H7 (cell line): ENCODE measurements at regions not wholly inside any gene's neighbourhood (a gene's known extent, or its start where the extent isn't known, plus 50 kb on each side); places are given as distances from the start of the nearest gene placed in this dataset.

Source experiments
- DNase-seq: peaks from one replicate; pipeline ENCODE4 v3.0.0; 2012
- H3K27me3 ChIP-seq: 2 replicates; pipeline ENCODE4 v1.6.0; 2011; ENCODE audit warnings: mild to moderate bottlenecking, low read length; ENCODE audit not compliant: control insufficient read depth, insufficient read depth
- H3K36me3 ChIP-seq: replicated peaks from 2 replicates; pipeline ENCODE4 v1.5.1; 2011; ENCODE audit warnings: low read length; ENCODE audit not compliant: control insufficient read depth, insufficient read depth
- H3K4me3 ChIP-seq: 2 replicates; pipeline ENCODE4 v1.5.1; 2011; ENCODE audit warnings: low read depth, mild to moderate bottlenecking, control low read depth, low read length, moderate library complexity; ENCODE audit not compliant: insufficient read depth

- no peak overlapping the region for H3K4me3 ChIP-seq
- H3K36me3 ChIP-seq: no peaks in the 10 kb centered on the region
- no peak for DNase-seq
- H3K27me3 ChIP-seq: no peaks in the 10 kb centered on the region
Measured at GRCh38 chr2:186302263-186302662, 183.8 kb upstream of the ZC3H15 start.

DNA sequence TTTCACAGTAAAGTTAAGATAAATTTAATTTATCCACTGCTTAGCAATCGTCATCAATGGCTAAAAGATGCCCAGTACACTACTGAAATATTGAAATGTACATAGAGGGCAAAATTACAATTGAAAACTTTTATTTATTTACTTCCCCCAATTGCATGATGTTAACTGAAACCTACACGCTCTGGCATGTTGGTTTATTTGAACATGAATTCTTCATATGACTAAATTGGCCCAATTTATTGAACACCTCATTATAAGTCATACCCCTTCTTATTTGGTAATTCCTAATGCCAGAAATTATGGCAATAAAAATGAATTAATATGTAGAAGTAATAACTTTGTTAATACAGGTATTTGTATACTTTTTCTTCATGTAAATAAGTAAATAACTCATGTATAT is 183.0 kb upstream of the ZC3H15 start:
- H3K4me3 ChIP-seq: no peak overlapping the region

GRCh38 chr2:186304064-186304463 is 182.0 kb upstream of the ZC3H15 start:
- Histone ChIP-seq H3K4me3 (no peak overlapping the region), H3K27me3 (no peaks in the 10 kb centered on the region), H3K36me3 (no peaks in the 10 kb centered on the region)
- DNase-seq: no peak

More for the DNA sequence above, 183.0 kb upstream of the ZC3H15 start:
- no peaks in the 10 kb centered on the region for H3K36me3 ChIP-seq
- no peaks in the 10 kb centered on the region for H3K27me3 ChIP-seq
- DNase-seq: no peak

DNA sequence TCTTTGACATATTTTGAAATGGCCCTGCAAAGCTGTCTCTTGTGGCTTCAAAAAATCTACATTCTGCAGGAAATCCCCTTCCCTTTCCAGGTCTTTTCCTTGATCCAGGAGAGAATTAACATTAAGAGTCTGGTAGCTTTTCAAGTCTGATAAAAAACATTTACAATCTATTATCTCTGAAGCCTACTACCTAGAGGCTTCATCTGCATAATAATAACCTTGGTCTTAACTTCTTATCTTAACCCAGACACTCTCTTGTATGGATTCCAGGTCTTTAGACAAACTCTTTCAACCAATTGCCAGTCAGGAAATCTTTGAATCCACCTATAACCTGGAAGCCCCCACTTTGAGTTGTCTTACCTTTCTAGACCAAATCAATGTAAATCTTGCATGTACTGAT is 179.3 kb upstream of the ZC3H15 start:
- no peak for DNase-seq
- Histone ChIP-seq H3K36me3 (no peaks in the 10 kb centered on the region), H3K4me3 (no peak overlapping the region), H3K27me3 (no peaks in the 10 kb centered on the region)

DNA sequence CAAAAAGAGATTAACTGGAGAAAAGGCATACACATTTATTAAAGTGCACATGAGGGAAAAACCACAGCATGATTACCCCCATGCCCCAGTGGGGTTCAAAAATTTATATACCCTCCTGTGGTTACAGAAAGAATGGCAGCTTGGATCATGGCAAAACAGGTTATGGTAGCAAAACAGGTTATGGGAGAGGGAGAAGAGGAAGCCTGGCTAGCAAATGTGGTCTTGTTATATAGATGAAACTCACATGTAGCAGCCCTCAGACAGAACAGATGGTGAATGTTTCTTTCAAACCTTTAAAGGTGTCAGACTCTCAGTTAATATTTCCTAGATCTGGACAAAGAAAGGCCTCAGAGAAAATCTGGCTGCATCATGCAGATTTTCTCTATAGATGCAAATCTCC is 178.2 kb upstream of the ZC3H15 start:
- H3K27me3 ChIP-seq: no peaks in the 10 kb centered on the region
- H3K4me3 ChIP-seq: no peak overlapping the region
- no peaks in the 10 kb centered on the region for H3K36me3 ChIP-seq
- no peak for DNase-seq

DNA sequence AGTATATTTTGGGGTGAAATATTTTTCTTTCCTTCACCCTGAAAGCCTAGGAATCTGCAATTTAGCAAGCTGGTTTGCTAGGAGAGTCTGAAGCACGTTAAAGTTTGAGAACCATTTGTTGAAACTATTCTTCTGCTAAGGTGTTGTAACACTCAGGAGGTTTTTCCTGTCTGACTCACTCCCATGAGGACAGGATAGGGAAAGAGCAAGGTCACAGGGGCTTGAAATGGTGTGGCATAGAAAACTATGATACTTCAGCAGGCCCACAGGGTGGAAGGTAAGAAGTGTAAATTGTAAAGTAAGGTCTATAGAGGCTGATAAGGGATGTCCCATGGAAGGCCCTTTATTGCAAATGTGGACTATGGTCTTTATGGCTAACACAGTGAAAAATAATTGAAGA is 177.7 kb upstream of the ZC3H15 start:
- H3K4me3 ChIP-seq: no peak overlapping the region
- H3K36me3 ChIP-seq: no peaks in the 10 kb centered on the region
- DNase-seq: no peak
- no peaks in the 10 kb centered on the region for H3K27me3 ChIP-seq

GRCh38 chr2:186309901-186310300 is 176.2 kb upstream of the ZC3H15 start:
- no peak overlapping the region for H3K4me3 ChIP-seq
- DNase-seq: no peak
- H3K27me3 ChIP-seq: no peaks in the 10 kb centered on the region
- no peaks in the 10 kb centered on the region for H3K36me3 ChIP-seq

- Histone ChIP-seq H3K4me3 (no peak overlapping the region), H3K36me3 (no peaks in the 10 kb centered on the region), H3K27me3 (no peaks in the 10 kb centered on the region)
- no peak for DNase-seq
Measured at GRCh38 chr2:186319105-186319504, 167.0 kb upstream of the ZC3H15 start.

GRCh38 chr2:186325827-186326535 is 160.1 kb upstream of the ZC3H15 start:
- DNase-seq: no peak
- Histone ChIP-seq H3K36me3 (no peaks in the 10 kb centered on the region), H3K27me3 (no peaks in the 10 kb centered on the region), H3K4me3 (no peak overlapping the region)

DNA sequence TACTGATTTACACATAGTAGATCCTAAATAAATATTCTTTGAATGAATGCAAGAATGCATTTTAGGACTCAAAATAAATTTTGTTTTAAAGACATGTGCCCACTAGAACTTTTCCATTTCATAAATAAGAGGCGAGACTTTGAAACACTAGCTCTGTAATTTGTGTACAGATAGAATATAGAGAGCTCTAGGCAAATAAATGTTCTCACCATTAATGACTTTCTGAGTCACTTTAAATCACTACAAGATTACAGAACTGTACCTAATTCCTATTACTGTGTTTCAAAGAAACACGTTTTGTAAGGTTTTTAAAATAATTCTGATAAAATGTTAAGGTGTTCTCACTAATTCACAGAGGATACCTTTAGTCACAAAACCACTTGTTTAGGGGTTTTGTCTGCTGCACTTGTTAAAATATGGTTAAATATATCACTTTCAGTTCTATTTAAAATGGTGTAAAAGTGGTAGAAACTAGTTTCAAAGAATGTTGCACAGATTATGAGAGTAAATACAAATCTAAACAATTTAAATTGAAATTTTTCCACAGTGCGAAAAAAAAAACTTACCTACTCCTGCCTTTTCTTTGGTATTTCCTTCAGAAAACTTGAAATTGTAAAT is 158.7 kb upstream of the ZC3H15 start:
- Histone ChIP-seq H3K4me3 (no peak overlapping the region), H3K36me3 (no peaks in the 10 kb centered on the region), H3K27me3 (no peaks in the 10 kb centered on the region)
- no peak for DNase-seq

- no peak for DNase-seq
- Histone ChIP-seq H3K4me3 (no peak overlapping the region), H3K36me3 (no peaks in the 10 kb centered on the region), H3K27me3 (no peaks in the 10 kb centered on the region)
Measured at GRCh38 chr2:186328838-186329237, 157.2 kb upstream of the ZC3H15 start.

GRCh38 chr2:186330050-186330449 is 156.0 kb upstream of the ZC3H15 start:
- Histone ChIP-seq H3K36me3 (no peaks in the 10 kb centered on the region), H3K27me3 (no peaks in the 10 kb centered on the region), H3K4me3 (no peak overlapping the region)
- no peak for DNase-seq

GRCh38 chr2:186339716-186340115 is 146.3 kb upstream of the ZC3H15 start:
- no peaks in the 10 kb centered on the region for H3K36me3 ChIP-seq
- no peak overlapping the region for H3K4me3 ChIP-seq
- DNase-seq: no peak
- H3K27me3 ChIP-seq: no peaks in the 10 kb centered on the region

GRCh38 chr2:186342029-186342428 is 144.0 kb upstream of the ZC3H15 start:
- Histone ChIP-seq H3K4me3 (no peak overlapping the region), H3K27me3 (no peaks in the 10 kb centered on the region), H3K36me3 (no peaks in the 10 kb centered on the region)
- DNase-seq: no peak

DNA sequence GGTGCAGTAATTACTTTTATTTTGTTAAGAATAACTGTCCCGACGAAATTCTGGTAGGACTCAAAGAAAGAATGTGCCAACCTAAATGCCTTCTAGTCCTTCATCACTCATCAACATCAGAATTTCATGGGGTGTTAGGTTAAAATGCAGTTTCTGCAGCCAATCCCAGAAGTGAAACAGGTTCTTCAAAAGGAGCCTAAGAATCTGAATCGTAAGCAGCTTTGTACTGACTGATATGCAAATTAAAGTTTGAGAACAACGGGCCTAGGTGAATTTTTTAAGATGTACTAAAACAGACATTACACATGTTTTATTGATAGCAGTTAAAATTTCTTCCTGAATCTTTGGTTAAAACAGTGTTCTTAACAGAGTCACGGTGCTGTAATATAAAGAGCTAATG is 140.3 kb upstream of the ZC3H15 start:
- no peak overlapping the region for H3K4me3 ChIP-seq
- H3K36me3 ChIP-seq: no peaks in the 10 kb centered on the region
- no peaks in the 10 kb centered on the region for H3K27me3 ChIP-seq
- DNase-seq: no peak
